HUES48 (cell line): ENCODE measurements at regions not wholly inside any gene's neighbourhood (a gene's known extent, or its start where the extent isn't known, plus 50 kb on each side); places are given as distances from the start of the nearest gene placed in this dataset.

Source experiments
- H3K27ac ChIP-seq: one replicate; pipeline ENCODE4 v1.7.0; 2013; ENCODE audit warnings: low read depth, low read length, inconsistent platforms
- H3K27me3 ChIP-seq: 2 replicates; pipeline ENCODE4 v1.6.1; 2013; ENCODE audit warnings: mild to moderate bottlenecking, low read length; ENCODE audit not compliant: control insufficient read depth, insufficient read depth
- H3K36me3 ChIP-seq: 2 replicates; pipeline ENCODE4 v1.6.1; 2013; ENCODE audit warnings: low read length; ENCODE audit not compliant: control insufficient read depth, insufficient read depth
- H3K4me1 ChIP-seq: 2 replicates; pipeline ENCODE4 v1.6.1; 2013; ENCODE audit warnings: mild to moderate bottlenecking, low read length; ENCODE audit not compliant: control insufficient read depth, insufficient read depth
- H3K4me3 ChIP-seq: 2 replicates; pipeline ENCODE4 v1.5.1; 2013; ENCODE audit warnings: mild to moderate bottlenecking, low read depth, low read length
- H3K9ac ChIP-seq: 2 replicates; pipeline ENCODE4 v1.6.1; 2013; ENCODE audit warnings: mild to moderate bottlenecking, low read depth, low read length, moderate library complexity
- H3K9me3 ChIP-seq: 2 replicates; pipeline ENCODE4 v1.6.1; 2013; ENCODE audit warnings: low read length; ENCODE audit not compliant: control insufficient read depth, insufficient read depth

DNA sequence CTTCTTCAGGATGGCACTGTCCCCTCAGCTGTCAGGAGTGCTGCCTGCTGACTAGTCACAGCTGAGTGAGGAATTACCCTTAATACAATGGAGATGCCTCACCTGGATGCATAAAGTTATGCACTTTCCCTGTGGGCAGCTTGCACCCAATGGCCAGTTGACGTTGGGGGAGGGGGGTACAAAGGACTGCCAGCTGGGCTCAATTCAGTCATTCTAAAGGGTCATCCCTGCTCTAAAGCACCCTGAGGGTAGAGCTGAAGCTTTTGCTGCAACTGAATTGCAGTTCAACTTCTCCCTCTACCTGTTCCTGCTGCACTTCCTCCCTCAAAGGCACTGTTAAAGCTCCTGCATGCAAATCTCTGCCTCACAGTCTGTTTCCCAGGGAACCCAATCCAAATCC is 147.8 kb upstream of the SESN3 start:
- Histone ChIP-seq H3K27ac (peak overlapping the region; percentile 28), H3K36me3 (no peaks in the 10 kb centered on the region), H3K9me3 (no peaks in the 10 kb centered on the region), H3K4me3 (no peak overlapping the region), H3K4me1 (peaks cover 32% of the 10 kb centered on the region), H3K9ac (no peak overlapping the region), H3K27me3 (no peaks in the 10 kb centered on the region)

DNA sequence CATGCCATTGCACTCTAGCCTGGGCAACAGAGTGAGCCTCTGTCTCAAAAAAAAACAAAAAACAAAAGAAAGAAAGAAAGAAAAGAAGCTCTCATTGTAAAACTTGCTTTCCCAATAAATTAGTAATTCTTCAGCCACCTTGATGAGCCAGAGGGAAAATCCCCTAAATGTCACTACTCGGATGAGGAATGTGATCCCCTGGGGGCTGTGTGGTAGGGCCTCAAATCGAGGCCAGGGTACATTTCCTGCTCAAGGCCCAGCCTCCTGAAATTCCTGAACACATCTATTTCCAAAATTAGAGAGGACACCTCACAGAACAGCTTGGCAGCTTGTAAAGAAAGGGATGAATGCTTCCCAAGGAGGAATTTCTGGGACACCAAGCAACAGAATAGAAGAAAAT is 147.1 kb upstream of the SESN3 start:
- Histone ChIP-seq H3K9ac (no peak overlapping the region), H3K27me3 (no peaks in the 10 kb centered on the region), H3K9me3 (no peaks in the 10 kb centered on the region), H3K4me3 (no peak overlapping the region), H3K36me3 (no peaks in the 10 kb centered on the region), H3K27ac (no peak overlapping the region), H3K4me1 (peaks cover 32% of the 10 kb centered on the region)

- Histone ChIP-seq H3K4me1 (peaks cover 44% of the 10 kb centered on the region), H3K4me3 (no peak overlapping the region), H3K27ac (no peak overlapping the region)
These were observed 144.9 kb upstream of the SESN3 start for GRCh38 chr11:95375886-95376285.

DNA sequence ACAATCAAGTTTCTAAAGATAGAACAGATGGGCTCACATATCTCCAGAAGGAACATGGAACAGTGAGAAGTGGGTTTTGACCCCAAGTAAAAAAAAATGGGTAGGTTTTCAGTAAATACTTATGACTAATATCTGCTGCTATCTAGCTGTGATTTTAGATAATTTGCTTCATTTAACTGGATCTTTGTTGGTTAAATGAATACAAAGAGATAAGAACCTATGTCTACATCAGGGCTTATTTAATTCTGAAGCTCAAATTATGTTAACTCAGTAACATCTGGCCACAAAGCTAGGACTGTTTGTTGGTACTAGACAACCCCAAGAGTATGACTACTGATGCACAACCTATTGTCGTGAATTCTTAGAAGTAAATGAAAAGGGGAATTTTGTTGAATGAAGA is 144.4 kb upstream of the SESN3 start:
- Histone ChIP-seq H3K36me3 (no peaks in the 10 kb centered on the region), H3K9me3 (no peaks in the 10 kb centered on the region), H3K9ac (no peak overlapping the region), H3K27me3 (no peaks in the 10 kb centered on the region), H3K4me3 (no peak overlapping the region), H3K4me1 (peaks cover 44% of the 10 kb centered on the region), H3K27ac (no peak overlapping the region)

More at GRCh38 chr11:95375886-95376285, 144.9 kb upstream of the SESN3 start:
- H3K36me3 ChIP-seq = no peaks in the 10 kb centered on the region
- H3K27me3 ChIP-seq = no peaks in the 10 kb centered on the region
- no peaks in the 10 kb centered on the region for H3K9me3 ChIP-seq
- H3K9ac ChIP-seq = no peak overlapping the region

- Histone ChIP-seq H3K9me3 (no peaks in the 10 kb centered on the region), H3K4me3 (no peak overlapping the region), H3K27ac (no peak overlapping the region), H3K27me3 (no peaks in the 10 kb centered on the region), H3K36me3 (no peaks in the 10 kb centered on the region), H3K9ac (no peak overlapping the region), H3K4me1 (peaks cover 38% of the 10 kb centered on the region)
These were observed 143.1 kb upstream of the SESN3 start for GRCh38 chr11:95374105-95374504.

- Histone ChIP-seq H3K27ac (no peak overlapping the region), H3K27me3 (no peaks in the 10 kb centered on the region), H3K4me3 (no peak overlapping the region), H3K9ac (no peak overlapping the region), H3K4me1 (peaks cover 29% of the 10 kb centered on the region), H3K9me3 (no peaks in the 10 kb centered on the region), H3K36me3 (no peaks in the 10 kb centered on the region)
These were observed 142.2 kb upstream of the SESN3 start for GRCh38 chr11:95373241-95373640.

- H3K4me1 ChIP-seq = peaks cover 30% of the 10 kb centered on the region
These were observed 141.2 kb upstream of the SESN3 start for GRCh38 chr11:95372097-95372656.

DNA sequence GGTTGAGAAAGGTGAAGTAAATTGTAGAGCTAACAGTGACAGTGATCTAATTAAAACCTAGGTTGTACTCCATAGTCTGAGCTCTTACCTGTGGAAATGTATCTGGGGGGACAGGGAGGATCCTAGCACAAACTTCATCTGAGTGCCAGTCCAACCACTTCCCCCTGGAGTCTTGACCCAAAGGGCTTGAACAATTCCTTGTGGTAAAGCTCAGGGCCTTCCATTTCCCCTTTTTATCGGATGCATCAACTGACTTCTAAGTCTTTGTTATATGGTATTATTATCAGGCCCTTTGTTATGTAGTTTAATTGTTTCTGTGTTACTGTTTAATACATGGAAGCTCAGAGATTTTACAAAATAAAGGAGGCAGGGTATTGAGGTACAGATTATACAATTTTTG is 140.2 kb upstream of the SESN3 start:
- Histone ChIP-seq H3K9me3 (no peaks in the 10 kb centered on the region), H3K4me1 (peaks cover 21% of the 10 kb centered on the region), H3K9ac (no peak overlapping the region), H3K27ac (no peak overlapping the region), H3K4me3 (no peak overlapping the region), H3K27me3 (no peaks in the 10 kb centered on the region), H3K36me3 (no peaks in the 10 kb centered on the region)

More at GRCh38 chr11:95372097-95372656, 141.2 kb upstream of the SESN3 start:
- Histone ChIP-seq H3K36me3 (no peaks in the 10 kb centered on the region), H3K27me3 (no peaks in the 10 kb centered on the region), H3K27ac (no peak overlapping the region), H3K4me3 (no peak overlapping the region), H3K9ac (no peak overlapping the region), H3K9me3 (no peaks in the 10 kb centered on the region)

DNA sequence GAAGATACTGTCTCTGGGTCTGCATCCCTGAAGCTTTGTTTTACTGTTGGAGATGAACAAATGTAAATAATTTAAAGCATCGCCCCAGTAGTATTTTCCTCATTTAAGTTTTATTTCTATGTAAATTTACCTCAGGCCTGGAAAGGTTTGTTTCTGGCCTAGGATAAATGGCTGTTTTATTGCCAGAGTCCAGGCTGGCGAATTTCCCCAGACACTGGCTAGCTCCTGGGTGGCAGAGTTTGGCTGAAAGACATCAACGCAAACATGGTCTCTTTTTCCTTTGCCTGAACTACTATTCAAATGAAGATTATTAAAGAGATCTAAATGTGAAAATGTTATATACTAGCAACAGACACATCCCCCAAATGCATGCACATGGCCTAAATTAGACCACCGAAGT is 136.7 kb upstream of the SESN3 start:
- Histone ChIP-seq H3K4me1 (peaks cover 36% of the 10 kb centered on the region), H3K36me3 (no peaks in the 10 kb centered on the region), H3K4me3 (no peak overlapping the region)

DNA sequence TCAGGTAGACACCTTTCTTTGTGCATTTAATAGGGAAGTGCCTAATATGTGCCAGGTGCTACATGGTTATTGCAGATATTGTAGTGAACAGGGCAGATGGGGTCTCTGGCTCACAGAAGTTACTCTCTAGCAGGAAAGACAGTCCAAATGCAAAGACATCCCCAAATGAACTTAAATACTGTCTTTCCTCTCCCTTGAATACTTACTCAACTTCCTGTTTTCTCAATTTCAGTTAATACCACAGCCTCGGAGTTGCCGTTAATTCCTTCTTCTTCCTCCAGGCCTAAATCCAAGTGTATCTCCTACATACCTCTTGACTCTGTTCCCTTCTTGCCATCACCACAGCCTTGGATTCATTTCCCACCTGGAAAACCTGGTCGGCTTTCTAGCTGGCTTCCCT is 134.3 kb upstream of the SESN3 start:
- Histone ChIP-seq H3K4me1 (peaks cover 34% of the 10 kb centered on the region), H3K36me3 (no peaks in the 10 kb centered on the region), H3K4me3 (no peak overlapping the region), H3K27me3 (no peaks in the 10 kb centered on the region), H3K9me3 (no peaks in the 10 kb centered on the region), H3K27ac (no peak overlapping the region), H3K9ac (no peak overlapping the region)

More for the DNA sequence above, 136.7 kb upstream of the SESN3 start:
- Histone ChIP-seq H3K9me3 (no peaks in the 10 kb centered on the region), H3K27me3 (no peaks in the 10 kb centered on the region), H3K9ac (no peak overlapping the region), H3K27ac (no peak overlapping the region)

DNA sequence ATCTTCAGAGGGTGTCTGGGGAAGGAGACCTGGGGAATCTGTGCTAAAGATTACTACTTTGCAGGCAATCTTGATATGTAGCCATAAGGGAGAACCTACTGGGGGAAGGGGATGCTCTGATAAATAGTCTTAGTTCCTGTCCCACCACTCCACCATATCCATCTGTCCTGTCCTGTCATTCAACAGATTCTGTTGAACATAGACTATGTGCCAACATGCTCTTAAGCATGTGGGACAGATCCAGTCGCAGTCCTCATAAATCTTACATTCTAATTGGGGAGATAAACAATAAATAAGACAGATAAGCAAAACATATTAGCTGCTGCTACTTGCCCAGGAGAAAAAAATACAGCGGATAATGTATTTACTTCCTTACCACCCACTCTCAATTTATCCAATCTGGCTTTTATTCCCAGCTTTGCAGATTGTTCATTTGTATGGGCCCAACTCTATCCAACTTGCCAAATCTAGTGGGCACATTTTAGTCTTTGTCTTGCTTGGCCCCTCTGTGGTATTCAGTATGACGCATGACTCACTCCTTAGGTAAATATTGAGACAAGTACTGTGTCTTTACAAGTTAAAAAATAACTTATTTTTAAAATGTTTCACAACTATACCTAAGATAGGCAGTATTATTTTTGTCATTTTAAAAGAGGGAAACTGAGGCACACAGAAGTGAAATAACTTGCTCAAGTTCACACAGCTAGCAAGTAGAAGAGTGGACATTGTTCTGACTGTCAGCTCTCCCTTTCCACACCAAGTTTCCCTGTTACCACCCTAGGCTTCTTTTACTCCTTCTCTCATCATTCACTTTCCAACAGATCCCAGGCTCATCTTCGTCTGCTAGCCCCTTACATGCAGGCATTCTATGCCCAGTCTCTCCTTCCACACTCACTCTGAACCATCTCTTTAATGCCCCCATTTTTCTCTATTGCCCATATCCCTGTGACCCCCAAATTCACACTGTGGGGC is 133.6 kb upstream of the SESN3 start:
- H3K27ac ChIP-seq = no peak overlapping the region
- no peak overlapping the region for H3K9ac ChIP-seq
- no peaks in the 10 kb centered on the region for H3K36me3 ChIP-seq
- H3K4me1 ChIP-seq = peaks cover 41% of the 10 kb centered on the region
- no peaks in the 10 kb centered on the region for H3K27me3 ChIP-seq
- H3K4me3 ChIP-seq = no peak overlapping the region
- no peaks in the 10 kb centered on the region for H3K9me3 ChIP-seq
